Stimulated activated CD8-positive, alpha-beta memory T cell treated with anti-CD3 and anti-CD28 coated beads, Interleukin-7, amount 100 ng/mL, for 1 hour (primary cell): ENCODE measurements at regions not wholly inside any gene's neighbourhood (a gene's known extent, or its start where the extent isn't known, plus 50 kb on each side); places are given as distances from the start of the nearest gene placed in this dataset.
"Not testable (repeated sequence)": the region's sequence is repeated elsewhere in the genome, so short reads cannot be mapped to it uniquely, and the experiment has no call there.

Source experiments
- DNase-seq, 2 donors: peaks; one replicate each; pipeline ENCODE4 v3.0.0-alpha.2; 2020; ENCODE audit warnings: low read depth in 2 of 2

GRCh38 chr4:18479825-18480224, 458.3 kb upstream of the LCORL start:
- no peak for DNase-seq

DNA sequence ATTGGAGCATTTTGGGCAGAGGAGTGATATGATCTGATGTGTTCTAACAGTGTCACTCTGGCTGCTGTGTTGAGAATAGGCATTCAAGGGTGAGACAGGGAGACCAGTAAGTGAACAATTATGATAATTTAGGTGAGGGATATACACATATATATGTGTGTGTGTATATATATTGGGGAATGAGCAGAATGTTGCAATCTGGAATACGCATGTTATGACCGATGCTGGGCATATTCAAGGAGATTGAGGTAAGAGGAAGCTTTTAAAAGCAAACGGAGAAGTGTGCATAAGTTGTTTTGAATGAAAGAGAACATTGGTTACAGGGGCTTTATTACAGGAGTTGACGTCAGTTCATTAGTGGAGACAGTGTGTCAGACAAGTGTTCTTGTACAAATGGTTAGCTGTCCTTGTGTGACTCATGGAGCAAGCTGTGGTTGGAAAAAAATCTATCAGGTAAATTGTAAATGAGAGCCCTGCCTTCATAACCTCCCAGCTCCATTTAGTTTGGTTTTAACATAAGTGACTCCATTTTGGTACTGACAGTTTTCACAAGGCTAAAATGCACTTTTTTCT, 442.5 kb upstream of the LCORL start:
- no peak for DNase-seq

DNA sequence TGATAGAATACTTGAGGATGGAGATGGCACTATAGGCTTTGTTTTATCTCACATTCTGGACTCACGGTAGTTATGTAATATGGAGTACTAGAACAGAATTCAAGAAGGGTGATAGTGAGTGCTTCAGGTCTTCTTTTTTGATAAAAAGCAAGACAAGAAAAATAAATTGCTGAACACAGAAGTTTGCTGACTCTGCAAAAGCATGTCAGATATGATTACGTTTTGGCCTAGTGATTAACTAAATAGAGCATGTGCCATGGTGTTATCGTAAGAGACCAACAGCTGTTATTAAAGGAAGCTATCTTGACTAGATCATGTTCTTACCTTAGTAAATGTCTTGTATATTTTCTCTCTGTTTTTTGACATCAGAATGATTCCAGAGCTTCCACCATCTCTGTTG, 436.9 kb upstream of the LCORL start:
- DNase-seq = no peak

- DNase-seq = no peak
These were observed 432.8 kb upstream of the LCORL start for GRCh38 chr4:18454349-18454748.

- DNase-seq = no peak
These were observed 423.6 kb upstream of the LCORL start for GRCh38 chr4:18445110-18445509.

- DNase-seq = no peak
These were observed 422.7 kb upstream of the LCORL start for GRCh38 chr4:18444206-18444605.

DNA sequence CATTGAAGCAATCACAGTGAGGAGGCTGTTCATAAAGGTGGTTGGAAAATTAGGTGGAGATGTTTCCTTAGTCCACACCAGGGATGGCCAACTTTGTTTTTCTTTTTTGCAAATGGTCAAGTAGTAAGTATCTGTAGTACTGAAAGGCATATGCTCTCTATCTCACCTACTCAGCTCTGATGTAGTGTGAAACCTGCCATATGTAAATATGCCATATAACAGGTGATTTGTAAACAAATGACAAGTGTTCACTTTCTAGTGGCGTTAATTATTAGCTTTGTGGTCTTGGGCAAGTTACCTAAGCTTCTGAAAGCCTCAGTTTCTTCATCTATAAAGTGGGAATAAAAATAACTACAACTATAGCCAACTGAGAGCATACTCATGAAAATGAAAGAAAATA, 421.4 kb upstream of the LCORL start:
- DNase-seq = no peak

DNA sequence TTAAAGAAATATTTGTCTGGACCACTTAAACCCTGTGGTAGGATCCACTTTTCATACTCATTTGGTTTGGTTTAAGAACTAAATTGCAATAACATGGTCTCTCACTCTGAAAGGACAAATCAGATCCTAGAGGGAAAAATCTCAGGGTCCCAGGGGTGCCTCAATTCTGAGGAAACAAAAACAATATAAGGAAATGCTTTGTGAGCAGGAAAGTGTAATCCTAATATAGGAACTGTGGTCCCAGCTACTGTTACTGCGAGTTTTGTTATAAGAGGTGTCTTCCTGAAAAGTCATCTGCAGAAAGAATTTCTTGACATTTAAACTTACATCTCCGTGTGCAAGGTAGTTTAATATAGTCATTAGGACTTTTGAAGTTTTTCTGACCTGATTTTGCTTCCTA, 420.1 kb upstream of the LCORL start:
- DNase-seq = no peak

DNA sequence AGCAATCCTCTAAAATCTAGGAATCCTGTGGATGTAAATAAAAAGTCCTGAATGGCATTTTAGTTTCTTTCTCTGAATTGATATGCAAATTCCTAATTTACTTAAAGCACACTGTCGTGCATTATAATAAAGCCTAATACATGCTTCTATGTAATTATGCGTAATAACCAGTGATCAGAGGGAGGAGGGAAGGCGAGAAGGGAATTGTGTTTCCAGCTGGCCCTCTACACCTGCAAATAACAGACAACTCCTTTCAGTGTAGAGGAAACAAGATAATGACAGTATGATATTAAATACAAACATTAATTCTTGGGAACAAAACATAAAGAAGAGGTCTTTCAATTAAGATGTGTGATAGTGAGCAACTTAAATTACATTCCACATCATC, 419.6 kb upstream of the LCORL start:
- DNase-seq = no peak

DNA sequence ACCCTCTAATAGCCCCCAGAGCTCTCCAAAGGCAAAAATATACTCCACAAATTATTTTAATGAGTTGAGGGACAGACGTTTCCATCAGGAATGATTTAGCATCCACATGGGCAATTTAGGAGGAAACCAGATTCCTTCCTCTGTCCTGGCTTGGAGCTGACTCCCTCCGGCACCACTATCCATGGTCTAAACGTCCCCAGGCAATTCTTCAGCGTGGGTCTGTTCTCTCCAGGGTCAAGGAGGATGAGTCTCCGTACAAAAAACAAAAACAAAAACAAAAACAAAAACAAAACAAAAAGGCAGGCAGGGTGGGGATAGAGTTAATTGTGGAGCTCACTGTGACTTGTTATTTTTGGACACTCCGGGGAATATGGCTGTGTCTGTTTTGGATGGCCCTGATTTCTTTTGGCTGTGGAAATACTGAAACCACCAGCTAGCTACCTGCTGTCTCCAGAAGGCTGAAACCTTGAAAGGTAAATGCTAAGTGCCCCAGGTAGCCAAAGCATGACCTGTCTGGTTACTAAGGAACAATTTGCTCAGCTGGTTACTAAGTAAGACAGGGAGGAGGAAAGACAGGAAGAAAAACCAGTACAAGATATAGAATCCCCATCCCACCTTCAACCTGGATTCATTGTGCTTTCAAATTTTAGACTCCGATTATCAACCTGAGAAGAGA, 419.1 kb upstream of the LCORL start:
- no peak for DNase-seq

DNA sequence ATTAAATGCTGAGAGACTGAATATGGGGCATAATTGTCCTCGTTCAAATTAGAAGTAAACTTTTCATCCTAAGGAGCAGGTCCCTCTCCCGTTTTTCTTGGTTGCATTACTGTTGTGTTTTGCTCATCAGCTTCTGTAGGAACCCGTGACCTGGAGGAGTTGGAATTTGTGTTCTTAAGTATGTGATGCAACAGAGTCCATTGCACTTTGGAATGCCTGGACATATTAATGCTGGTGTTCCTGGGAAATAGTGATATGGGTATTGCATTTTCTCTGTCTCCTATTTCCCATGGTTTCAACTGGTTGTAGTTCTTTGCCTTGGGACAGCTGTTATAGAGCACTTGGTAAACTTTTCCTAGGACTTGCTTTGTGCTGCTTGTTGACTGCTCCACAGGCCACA, 417.8 kb upstream of the LCORL start:
- no peak for DNase-seq

- no peak for DNase-seq
These were observed 414.2 kb upstream of the LCORL start for GRCh38 chr4:18435781-18436180.

DNA sequence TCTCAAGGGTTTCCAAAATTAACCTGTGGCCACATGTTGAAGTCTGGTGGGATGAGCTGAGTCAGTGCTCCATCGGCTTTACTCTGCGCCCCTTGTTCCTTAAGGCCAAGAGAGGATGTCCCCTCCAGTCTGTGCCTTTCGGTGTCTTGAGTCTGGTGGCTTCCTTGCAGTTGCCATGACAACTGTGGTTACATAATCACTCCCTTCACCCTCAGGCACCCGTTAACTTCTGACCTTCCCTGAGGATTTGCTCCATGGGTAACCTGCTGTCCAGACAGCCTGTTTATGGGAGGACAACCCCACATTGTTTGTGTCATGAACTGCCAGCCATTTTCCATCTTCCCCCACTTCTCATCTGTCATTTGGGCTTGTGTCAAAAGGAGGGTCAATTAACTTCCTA, 401.1 kb upstream of the LCORL start:
- DNase-seq = no peak

- no peak for DNase-seq
These were observed 400.0 kb upstream of the LCORL start for GRCh38 chr4:18421519-18421918.

- no peak for DNase-seq
These were observed 398.2 kb upstream of the LCORL start for GRCh38 chr4:18419780-18420179.

- not testable (repeated sequence) for DNase-seq
These were observed 396.8 kb upstream of the LCORL start for GRCh38 chr4:18418195-18418898.

- DNase-seq = not testable (repeated sequence)
These were observed 396.1 kb upstream of the LCORL start for GRCh38 chr4:18417651-18418050.

- DNase-seq = no peak
These were observed 384.7 kb upstream of the LCORL start for GRCh38 chr4:18406264-18406663.

- no peak for DNase-seq
These were observed 383.5 kb upstream of the LCORL start for GRCh38 chr4:18405054-18405453.

DNA sequence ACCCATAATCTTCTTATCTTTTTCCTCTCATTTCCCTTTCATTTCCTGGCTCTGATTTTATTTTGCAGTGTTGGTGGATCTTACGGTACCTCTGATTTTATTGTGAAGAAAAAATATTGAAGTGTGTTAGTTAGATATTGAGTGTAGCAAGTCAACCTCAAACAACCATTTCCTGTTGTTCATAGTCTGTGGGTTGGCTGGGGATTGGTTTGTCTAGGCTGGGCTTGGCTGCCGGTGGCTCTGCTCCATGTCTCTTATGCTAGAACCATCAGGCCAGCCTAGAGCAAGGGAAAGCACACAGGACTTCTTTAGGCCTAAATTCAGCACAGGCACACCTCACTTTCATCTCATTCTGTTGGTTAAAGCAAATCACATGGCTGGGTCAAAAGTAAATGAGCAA, 383.1 kb upstream of the LCORL start:
- no peak for DNase-seq

DNA sequence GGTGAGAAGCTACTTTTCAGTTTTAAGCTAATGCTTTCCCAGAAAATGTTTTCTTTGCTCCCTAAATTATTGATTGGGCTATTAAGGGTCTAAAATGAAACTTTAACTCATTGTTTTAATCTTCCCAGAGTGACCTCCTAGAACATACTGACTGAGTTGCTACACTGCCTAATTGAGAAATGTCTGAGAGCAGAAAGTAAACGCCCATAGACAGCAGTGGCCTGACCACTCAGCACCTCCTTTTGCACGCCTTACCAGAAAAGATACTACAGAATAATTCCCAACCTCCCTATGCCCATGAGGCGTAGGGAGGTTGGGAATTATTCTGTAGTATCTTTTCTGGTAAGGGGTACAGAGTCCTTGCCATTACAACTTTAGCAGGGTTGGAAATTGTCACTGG, 381.8 kb upstream of the LCORL start:
- DNase-seq = no peak

- no peak for DNase-seq
These were observed 380.3 kb upstream of the LCORL start for GRCh38 chr4:18401868-18402267.

GRCh38 chr4:18401425-18401824, 379.9 kb upstream of the LCORL start:
- DNase-seq = no peak
